ENCODE measurements at regions not wholly inside any gene's neighbourhood (a gene's known extent, or its start where the extent isn't known, plus 50 kb on each side); places are given as distances from the start of the nearest gene placed in this dataset.

DNA sequence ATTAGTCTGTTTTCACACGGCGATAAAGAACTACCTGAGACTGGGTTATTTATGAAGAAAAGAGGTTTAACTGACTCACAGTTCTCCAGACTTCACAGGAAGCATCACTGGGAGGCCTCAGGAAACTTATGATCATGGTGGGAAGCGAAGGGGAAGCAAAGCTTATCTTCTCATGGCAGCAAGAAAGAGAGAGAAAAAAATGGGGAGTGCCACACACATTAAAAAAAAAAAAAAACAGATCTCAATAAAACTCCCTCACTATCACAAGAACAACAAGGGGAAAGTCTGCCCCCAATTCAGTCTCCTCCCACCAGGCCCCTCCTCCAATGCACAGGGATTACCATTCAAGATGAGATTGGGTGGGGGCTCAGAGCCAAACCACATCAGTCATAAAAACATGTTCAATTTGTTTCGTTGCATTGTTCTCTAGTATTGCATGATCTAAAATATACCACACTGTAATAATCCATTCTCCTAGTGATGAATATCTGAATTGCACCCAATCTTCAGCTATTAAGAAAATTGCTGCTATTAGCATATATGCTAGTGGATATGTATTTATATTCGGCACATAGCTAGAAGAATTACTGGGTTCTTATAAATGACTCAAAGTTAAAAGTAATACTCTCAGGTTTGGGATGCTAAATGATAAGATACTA, 328.9 kb upstream of the KCND2 start:
- no peaks in the 10 kb centered on the region for H3K4me1 ChIP-seq (ENCODE audit: insufficient read depth, low read length)
- H3K27me3 Mint-ChIP-seq (ENCODE audit: low read depth, unreplicated experiment), result no peaks in the 10 kb centered on the region
- no peaks in the 10 kb centered on the region for H3K36me3 Mint-ChIP-seq (ENCODE audit: low read depth, unreplicated experiment)
- no peak overlapping the region for H3K4me2 ChIP-seq (ENCODE audit: low read length)
- H4K20me1 ChIP-seq (ENCODE audit: insufficient read depth, low read length), result no peaks in the 10 kb centered on the region
- H3K4me1 Mint-ChIP-seq (ENCODE audit: low read depth, unreplicated experiment), result no peaks in the 10 kb centered on the region
- no peaks in the 10 kb centered on the region for H3K36me3 ChIP-seq (ENCODE audit: insufficient read depth, low read length)
- H3K4me3 ChIP-seq (ENCODE audit: insufficient read depth, low read depth, low read length), result no peak overlapping the region
- no peaks in the 10 kb centered on the region for H3K79me2 ChIP-seq (ENCODE audit: insufficient read depth, low read length)
- no peak overlapping the region for H3K27ac Mint-ChIP-seq (ENCODE audit: unreplicated experiment)
- no peak for DNase-seq (ENCODE audit: low read depth)
- H3K27me3 ChIP-seq (ENCODE audit: insufficient read depth, low read length), result no peaks in the 10 kb centered on the region
- no peak overlapping the region for H3K27ac ChIP-seq (ENCODE audit: low read depth, low read length)
- H3K9ac ChIP-seq (ENCODE audit: low read length), result no peak overlapping the region
- H3K9me3 ChIP-seq (ENCODE audit: insufficient read depth, low read depth, low read length), result no peaks in the 10 kb centered on the region
- H3K4me3 Mint-ChIP-seq (ENCODE audit: unreplicated experiment), result no peak overlapping the region
- no peak overlapping the region for H2AFZ ChIP-seq (ENCODE audit: low read depth, low read length)
- no peaks in the 10 kb centered on the region for H3K9me3 Mint-ChIP-seq (ENCODE audit: unreplicated experiment)
- no peak for FAIRE-seq
- TF ChIP-seq, protein P1, sequence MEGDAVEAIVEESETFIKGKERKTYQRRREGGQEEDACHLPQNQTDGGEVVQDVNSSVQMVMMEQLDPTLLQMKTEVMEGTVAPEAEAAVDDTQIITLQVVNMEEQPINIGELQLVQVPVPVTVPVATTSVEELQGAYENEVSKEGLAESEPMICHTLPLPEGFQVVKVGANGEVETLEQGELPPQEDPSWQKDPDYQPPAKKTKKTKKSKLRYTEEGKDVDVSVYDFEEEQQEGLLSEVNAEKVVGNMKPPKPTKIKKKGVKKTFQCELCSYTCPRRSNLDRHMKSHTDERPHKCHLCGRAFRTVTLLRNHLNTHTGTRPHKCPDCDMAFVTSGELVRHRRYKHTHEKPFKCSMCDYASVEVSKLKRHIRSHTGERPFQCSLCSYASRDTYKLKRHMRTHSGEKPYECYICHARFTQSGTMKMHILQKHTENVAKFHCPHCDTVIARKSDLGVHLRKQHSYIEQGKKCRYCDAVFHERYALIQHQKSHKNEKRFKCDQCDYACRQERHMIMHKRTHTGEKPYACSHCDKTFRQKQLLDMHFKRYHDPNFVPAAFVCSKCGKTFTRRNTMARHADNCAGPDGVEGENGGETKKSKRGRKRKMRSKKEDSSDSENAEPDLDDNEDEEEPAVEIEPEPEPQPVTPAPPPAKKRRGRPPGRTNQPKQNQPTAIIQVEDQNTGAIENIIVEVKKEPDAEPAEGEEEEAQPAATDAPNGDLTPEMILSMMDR (IDR thresholded peaks at IDR 0.05; ENCODE audit: insufficient read depth, low read depth, low read length), result no peak
- TF ChIP-seq EZH2 (IDR thresholded peaks at IDR 0.05; ENCODE audit: insufficient read depth, low read length), result no peak

DNA sequence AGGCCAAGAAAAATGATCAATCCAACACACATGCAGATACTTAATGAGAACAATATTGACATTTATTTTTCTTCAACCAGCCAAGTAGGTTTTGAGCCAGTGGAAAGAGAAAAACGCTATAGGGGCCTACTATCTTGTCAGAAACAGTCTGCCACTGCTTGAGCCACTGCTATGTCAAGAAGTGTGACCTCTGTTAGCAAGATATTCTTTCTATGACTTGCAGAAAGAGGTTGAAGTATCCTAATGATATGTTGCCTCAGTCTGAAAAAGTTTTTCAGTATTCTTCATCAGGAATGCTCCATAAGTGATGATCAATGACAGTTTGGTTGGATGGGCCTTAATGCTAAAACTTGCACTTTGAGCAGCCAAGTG, 328.4 kb upstream of the KCND2 start:
- no peak overlapping the region for H3K27ac Mint-ChIP-seq (ENCODE audit: unreplicated experiment)

DNA sequence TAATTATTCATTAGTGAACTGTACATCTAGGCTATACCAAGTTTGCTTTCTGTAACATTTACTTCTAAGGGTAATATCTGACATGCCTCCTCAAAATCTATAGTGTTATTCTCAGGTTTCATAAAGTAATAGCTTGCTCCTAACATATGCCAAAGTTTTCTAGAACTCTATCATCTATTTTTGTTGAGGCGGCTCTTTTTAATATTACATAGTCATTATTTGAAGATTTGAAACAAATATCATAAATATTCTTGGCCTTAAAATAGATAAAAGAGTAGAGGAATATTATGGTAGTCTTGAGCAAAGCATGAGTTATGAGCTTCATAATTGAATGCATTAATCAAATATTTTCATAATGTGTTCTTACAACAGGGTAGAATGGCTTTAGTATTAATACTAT, 327.2 kb upstream of the KCND2 start:
- no peak for FAIRE-seq
- H3K79me2 ChIP-seq (ENCODE audit: insufficient read depth, low read length), result no peaks in the 10 kb centered on the region
- no peak overlapping the region for H3K4me2 ChIP-seq (ENCODE audit: low read length)
- Mint-ChIP-seq H3K27ac (ENCODE audit: unreplicated experiment) (no peak overlapping the region), H3K9me3 (ENCODE audit: unreplicated experiment) (no peaks in the 10 kb centered on the region), H3K27me3 (ENCODE audit: low read depth, unreplicated experiment) (no peaks in the 10 kb centered on the region), H3K4me1 (ENCODE audit: low read depth, unreplicated experiment) (no peaks in the 10 kb centered on the region), H3K36me3 (ENCODE audit: low read depth, unreplicated experiment) (no peaks in the 10 kb centered on the region), H3K4me3 (ENCODE audit: unreplicated experiment) (no peak overlapping the region)
- no peaks in the 10 kb centered on the region for H3K27me3 ChIP-seq (ENCODE audit: insufficient read depth, low read length)
- H3K36me3 ChIP-seq (ENCODE audit: insufficient read depth, low read length), result no peaks in the 10 kb centered on the region
- H3K9me3 ChIP-seq (ENCODE audit: insufficient read depth, low read depth, low read length), result no peaks in the 10 kb centered on the region
- DNase-seq (ENCODE audit: low read depth), result no peak
- H3K27ac ChIP-seq (ENCODE audit: low read depth, low read length), result no peak overlapping the region
- H4K20me1 ChIP-seq (ENCODE audit: insufficient read depth, low read length), result no peaks in the 10 kb centered on the region
- H2AFZ ChIP-seq (ENCODE audit: low read depth, low read length), result no peak overlapping the region
- H3K4me3 ChIP-seq (ENCODE audit: insufficient read depth, low read depth, low read length), result no peak overlapping the region
- H3K4me1 ChIP-seq (ENCODE audit: insufficient read depth, low read length), result no peaks in the 10 kb centered on the region
- no peak for TF ChIP-seq EZH2 (IDR thresholded peaks at IDR 0.05; ENCODE audit: insufficient read depth, low read length)
- TF ChIP-seq, protein P1 (IDR thresholded peaks at IDR 0.05; ENCODE audit: insufficient read depth, low read depth, low read length), result no peak
- no peak overlapping the region for H3K9ac ChIP-seq (ENCODE audit: low read length)

More for the DNA sequence above, 328.4 kb upstream of the KCND2 start:
- Histone ChIP-seq H4K20me1 (ENCODE audit: insufficient read depth, low read length) (no peaks in the 10 kb centered on the region), H3K4me1 (ENCODE audit: insufficient read depth, low read length) (no peaks in the 10 kb centered on the region), H3K79me2 (ENCODE audit: insufficient read depth, low read length) (no peaks in the 10 kb centered on the region), H3K9ac (ENCODE audit: low read length) (no peak overlapping the region), H3K4me3 (ENCODE audit: insufficient read depth, low read depth, low read length) (no peak overlapping the region), H3K27me3 (ENCODE audit: insufficient read depth, low read length) (no peaks in the 10 kb centered on the region), H3K9me3 (ENCODE audit: insufficient read depth, low read depth, low read length) (no peaks in the 10 kb centered on the region), H2AFZ (ENCODE audit: low read depth, low read length) (no peak overlapping the region), H3K27ac (ENCODE audit: low read depth, low read length) (no peak overlapping the region), H3K4me2 (ENCODE audit: low read length) (no peak overlapping the region), H3K36me3 (ENCODE audit: insufficient read depth, low read length) (no peaks in the 10 kb centered on the region)
- Mint-ChIP-seq H3K36me3 (ENCODE audit: low read depth, unreplicated experiment) (no peaks in the 10 kb centered on the region), H3K4me1 (ENCODE audit: low read depth, unreplicated experiment) (no peaks in the 10 kb centered on the region), H3K4me3 (ENCODE audit: unreplicated experiment) (no peak overlapping the region), H3K27me3 (ENCODE audit: low read depth, unreplicated experiment) (no peaks in the 10 kb centered on the region), H3K9me3 (ENCODE audit: unreplicated experiment) (no peaks in the 10 kb centered on the region)
- FAIRE-seq (no peak), DNase-seq (ENCODE audit: low read depth) (no peak)
- TF ChIP-seq EZH2 (IDR thresholded peaks at IDR 0.05; ENCODE audit: insufficient read depth, low read length), result no peak
- TF ChIP-seq, protein P1 (IDR thresholded peaks at IDR 0.05; ENCODE audit: insufficient read depth, low read depth, low read length), result no peak

Data from astrocyte (in vitro differentiated cells and primary cell).